ENCODE measurements at regions not wholly inside any gene's neighbourhood (a gene's known extent, or its start where the extent isn't known, plus 50 kb on each side); places are given as distances from the start of the nearest gene placed in this dataset.

GRCh38 chr5:54707841-54708240 is 190.3 kb downstream of the SNX18 start:
- TF ChIP-seq CTCF (IDR thresholded peaks at IDR 0.05 in 2 of 3, conservative IDR thresholded peaks at IDR 0.05 in 1 of 3; ENCODE audit: borderline replicate concordance in 1 of 3, insufficient read depth in 1 of 3, low read depth in 2 of 3, low read length in 2 of 3) (no peak), EZH2 (IDR thresholded peaks at IDR 0.05) (no peak), EZH2phosphoT487 (IDR thresholded peaks at IDR 0.05; ENCODE audit: borderline replicate concordance) (no peak), POLR2AphosphoS5 (IDR thresholded peaks at IDR 0.05; ENCODE audit: low read depth, low read length) (no peak), EGR1 (IDR thresholded peaks at IDR 0.05; ENCODE audit: low read depth) (no peak), CEBPB (IDR thresholded peaks at IDR 0.05; ENCODE audit: low read depth) (no peak), POLR2A (IDR thresholded peaks at IDR 0.05; ENCODE audit: borderline replicate concordance, extremely low read depth, insufficient read depth, insufficient read length) (no peak), ELF1 (IDR thresholded peaks at IDR 0.05; ENCODE audit: borderline replicate concordance, low read depth) (no peak), ZFX (IDR thresholded peaks at IDR 0.05) (no peak)
- TF ChIP-seq, protein P1, sequence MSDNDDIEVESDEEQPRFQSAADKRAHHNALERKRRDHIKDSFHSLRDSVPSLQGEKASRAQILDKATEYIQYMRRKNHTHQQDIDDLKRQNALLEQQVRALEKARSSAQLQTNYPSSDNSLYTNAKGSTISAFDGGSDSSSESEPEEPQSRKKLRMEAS (IDR thresholded peaks at IDR 0.05): no peak
- TF ChIP-seq, protein P2, sequence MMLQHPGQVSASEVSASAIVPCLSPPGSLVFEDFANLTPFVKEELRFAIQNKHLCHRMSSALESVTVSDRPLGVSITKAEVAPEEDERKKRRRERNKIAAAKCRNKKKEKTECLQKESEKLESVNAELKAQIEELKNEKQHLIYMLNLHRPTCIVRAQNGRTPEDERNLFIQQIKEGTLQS (IDR thresholded peaks at IDR 0.05): no peak

Measured in HCT116 (cell line).